Urinary bladder (tissue), 3 donors: ENCODE measurements at regions not wholly inside any gene's neighbourhood (a gene's known extent, or its start where the extent isn't known, plus 50 kb on each side); places are given as distances from the start of the nearest gene placed in this dataset.

Experiments used
- DNase-seq: peaks from one replicate; pipeline ENCODE4 v3.0.0-alpha.2; 2015; ENCODE audit errors: extremely low spot score
- H3K27ac ChIP-seq: one replicate; pipeline ENCODE4 v1.5.1; 2013; ENCODE audit warnings: low read depth, mild to moderate bottlenecking, moderate library complexity
- H3K36me3 ChIP-seq: one replicate; pipeline ENCODE4 v1.6.1; 2013; ENCODE audit warnings: mild to moderate bottlenecking, moderate library complexity; ENCODE audit not compliant: insufficient read depth
- H3K4me1 ChIP-seq: one replicate; pipeline ENCODE4 v1.6.1; 2013; ENCODE audit warnings: mild to moderate bottlenecking, moderate library complexity; ENCODE audit not compliant: insufficient read depth
- H3K4me3 ChIP-seq: one replicate; pipeline ENCODE4 v1.5.1; 2013; ENCODE audit warnings: low read depth, low read length
- WGBS: extraction: QIAGEN DNeasy Blood & Tissue Kit; methylation state at CpG from one replicate; pipeline ENCODE4 v1.1.7; 2013; 5-methylcytosine and 5-hydroxymethylcytosine counted together
- donor health status: healthy with polysubstance abuse.
- donor health status: healthy.

DNA sequence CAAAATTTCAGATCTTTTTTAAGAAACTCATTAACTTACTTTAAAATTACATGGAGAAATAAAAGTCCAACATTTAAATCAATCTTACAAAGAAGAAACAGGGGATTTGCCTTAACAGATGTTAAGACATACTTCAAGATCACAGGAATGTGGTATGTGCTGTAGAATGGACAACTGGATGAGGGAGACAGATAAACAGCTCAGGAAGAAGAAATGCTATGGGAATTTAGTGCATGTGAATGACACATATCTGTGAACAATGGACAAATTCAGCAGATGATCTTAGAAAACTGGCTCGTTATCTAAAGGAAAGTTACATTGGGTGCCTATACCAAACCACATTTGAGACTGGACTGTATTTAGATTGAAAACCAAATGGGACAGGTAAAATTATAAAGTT lies 246.8 kb upstream of the AGAP1 start:
- 95% methylated on average over 1 of the region's 1 CpG for WGBS
- Histone ChIP-seq H3K27ac (no peak overlapping the region), H3K4me3 (no peak overlapping the region), H3K4me1 (no peaks in the 10 kb centered on the region), H3K36me3 (no peaks in the 10 kb centered on the region)
- no peak for DNase-seq

- H3K4me3 ChIP-seq: no peak overlapping the region
- 15% methylated on average over 5 of the region's 5 CpGs for WGBS
Observed at GRCh38 chr2:235255693-235256092, 238.2 kb upstream of the AGAP1 start.

DNA sequence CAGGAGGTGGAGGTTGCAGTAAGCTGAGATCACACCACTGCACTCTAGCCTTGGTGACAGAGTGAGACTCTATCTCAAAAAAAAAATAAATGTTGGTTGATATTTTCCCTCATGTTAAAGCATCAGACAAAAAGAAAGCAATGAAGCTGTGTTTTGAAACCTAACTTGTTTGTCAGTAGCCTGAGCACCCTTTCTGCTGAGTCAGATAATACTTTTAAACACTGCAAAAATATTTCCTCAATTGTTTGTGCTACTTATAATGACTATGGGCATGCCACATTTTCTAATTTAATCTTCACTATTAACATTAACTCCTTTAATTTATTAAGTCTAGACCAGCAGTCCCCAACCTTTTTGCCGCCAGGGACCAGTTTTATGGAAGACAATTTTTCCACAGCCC lies 236.3 kb upstream of the AGAP1 start:
- no peaks in the 10 kb centered on the region for H3K36me3 ChIP-seq
- 100% methylated on average over 1 of the region's 1 CpG for WGBS
- H3K27ac ChIP-seq: no peak overlapping the region
- no peak overlapping the region for H3K4me3 ChIP-seq
- DNase-seq: no peak
- no peaks in the 10 kb centered on the region for H3K4me1 ChIP-seq

More at GRCh38 chr2:235255693-235256092, 238.2 kb upstream of the AGAP1 start:
- no peak overlapping the region for H3K27ac ChIP-seq
- no peak for DNase-seq
- no peaks in the 10 kb centered on the region for H3K4me1 ChIP-seq
- H3K36me3 ChIP-seq: no peaks in the 10 kb centered on the region

DNA sequence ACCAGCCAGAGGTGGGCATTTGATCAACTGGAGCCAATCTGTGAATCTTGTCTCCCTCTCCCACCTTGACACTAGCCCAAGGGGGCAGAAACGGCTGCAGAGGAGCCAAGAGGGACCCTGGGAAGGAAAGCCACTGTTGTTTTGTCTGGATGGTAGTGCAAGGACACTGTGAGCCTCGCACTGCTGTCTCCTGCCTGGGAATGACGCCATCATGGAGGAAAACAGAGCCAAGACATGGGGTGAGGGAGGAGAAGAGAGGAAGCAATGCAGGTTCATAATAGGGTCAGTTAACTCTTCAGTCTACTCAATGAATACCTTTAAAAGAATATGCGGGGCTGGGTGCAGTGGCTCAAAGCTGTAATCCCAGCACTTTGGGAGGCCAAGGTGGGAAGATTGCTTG lies 231.1 kb upstream of the AGAP1 start:
- Histone ChIP-seq H3K4me1 (peaks cover 2% of the 10 kb centered on the region), H3K27ac (no peak overlapping the region), H3K4me3 (no peak overlapping the region), H3K36me3 (no peaks in the 10 kb centered on the region)
- WGBS: 73% methylated on average over 4 of the region's 4 CpGs
- no peak for DNase-seq

DNA sequence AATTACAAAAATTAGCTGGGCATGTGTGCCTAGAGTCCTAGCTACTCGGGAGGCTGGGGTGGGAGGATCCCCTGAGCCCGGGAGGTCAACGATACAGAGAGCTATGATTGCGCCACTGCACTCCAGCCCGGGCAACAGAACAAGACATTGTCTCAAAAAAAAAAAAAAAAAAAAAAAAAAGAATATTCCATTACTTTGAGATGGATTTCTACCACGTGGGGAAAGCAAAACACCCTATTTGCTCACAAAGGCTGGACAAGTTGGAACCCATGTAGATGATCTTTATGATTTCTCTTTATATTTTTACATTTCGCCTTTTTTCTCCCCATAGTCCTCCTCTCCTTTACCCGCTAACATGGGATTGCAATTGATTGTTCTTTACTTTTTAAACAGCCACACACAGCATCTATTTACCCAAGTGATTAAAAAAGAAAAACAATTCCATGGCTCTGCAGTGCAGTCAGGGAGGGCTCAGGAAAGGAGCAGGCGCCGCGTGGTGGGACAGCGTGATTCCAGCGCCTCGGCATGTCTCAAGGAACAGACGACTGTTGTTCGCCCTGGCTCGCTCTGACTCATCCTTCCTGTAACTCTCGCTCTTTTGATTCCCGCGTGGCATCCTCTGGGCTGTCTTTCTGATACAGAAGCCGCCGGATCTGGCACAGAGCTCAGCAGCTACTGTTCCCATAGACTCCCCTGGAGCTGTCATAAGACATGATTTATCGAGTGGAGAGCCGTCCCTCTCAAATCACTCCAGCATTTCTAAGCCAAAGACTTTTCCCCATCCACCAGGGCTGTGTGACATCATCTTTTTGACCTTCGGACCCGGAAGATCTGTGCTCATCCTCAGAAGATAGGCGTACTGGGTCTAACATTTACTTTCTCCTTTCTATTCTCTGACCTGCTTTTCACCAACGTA lies 230.4 kb upstream of the AGAP1 start:
- 50% methylated on average over 28 of the region's 28 CpGs for WGBS
- no peak overlapping the region for H3K4me3 ChIP-seq
- no peak overlapping the region for H3K27ac ChIP-seq
- peaks cover 2% of the 10 kb centered on the region for H3K4me1 ChIP-seq
- DNase-seq: no peak
- no peaks in the 10 kb centered on the region for H3K36me3 ChIP-seq

GRCh38 chr2:235264121-235264493 lies 229.7 kb upstream of the AGAP1 start:
- Histone ChIP-seq H3K27ac (no peak overlapping the region), H3K4me1 (peaks cover 2% of the 10 kb centered on the region)
- WGBS: 89% methylated on average over 1 of the region's 1 CpG

GRCh38 chr2:235264512-235264911 lies 229.3 kb upstream of the AGAP1 start:
- DNase-seq: no peak
- no peak overlapping the region for H3K27ac ChIP-seq

More at GRCh38 chr2:235264121-235264493, 229.7 kb upstream of the AGAP1 start:
- Histone ChIP-seq H3K36me3 (no peaks in the 10 kb centered on the region), H3K4me3 (no peak overlapping the region)
- no peak for DNase-seq

DNA sequence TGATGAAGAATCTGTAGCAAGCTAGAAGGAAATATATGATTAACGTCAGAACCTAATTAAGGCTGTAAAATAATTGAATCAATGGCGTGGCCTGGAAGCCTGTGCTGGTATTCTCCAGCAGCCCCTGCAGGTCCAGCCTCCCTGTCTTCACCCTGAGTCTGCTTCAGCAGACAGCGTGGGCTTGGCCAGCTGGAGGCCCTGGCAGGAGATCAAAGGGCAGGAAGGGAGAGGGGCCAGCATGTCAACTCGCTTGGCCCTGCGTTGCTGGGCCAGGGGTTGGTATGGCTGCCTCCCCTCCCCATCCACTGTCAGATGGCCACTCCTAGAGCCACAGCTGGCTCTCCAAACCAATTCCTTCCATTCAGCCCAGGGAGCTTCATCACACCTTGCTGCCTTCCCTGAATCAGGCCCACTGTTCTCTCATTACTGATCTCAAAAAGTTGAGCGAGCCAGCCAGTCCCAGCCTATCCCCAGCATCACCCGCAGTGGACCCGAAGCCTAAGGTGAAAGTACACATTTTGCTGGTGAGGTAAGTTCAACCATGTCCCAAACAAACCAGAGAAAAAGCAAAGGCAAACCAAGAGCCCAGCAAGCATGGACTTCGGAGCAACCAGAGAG lies 228.4 kb upstream of the AGAP1 start:
- H3K4me1 ChIP-seq: peaks cover 2% of the 10 kb centered on the region
- whole genome bisulfite sequencing: 78% methylated on average over 9 of the region's 9 CpGs
- no peak for DNase-seq
- H3K36me3 ChIP-seq: no peaks in the 10 kb centered on the region
- H3K27ac ChIP-seq: no peak overlapping the region
- H3K4me3 ChIP-seq: no peak overlapping the region

More at GRCh38 chr2:235264512-235264911, 229.3 kb upstream of the AGAP1 start:
- Histone ChIP-seq H3K4me1 (peaks cover 2% of the 10 kb centered on the region), H3K36me3 (no peaks in the 10 kb centered on the region), H3K4me3 (no peak overlapping the region)
- 84% methylated on average over 8 of the region's 8 CpGs for WGBS

DNA sequence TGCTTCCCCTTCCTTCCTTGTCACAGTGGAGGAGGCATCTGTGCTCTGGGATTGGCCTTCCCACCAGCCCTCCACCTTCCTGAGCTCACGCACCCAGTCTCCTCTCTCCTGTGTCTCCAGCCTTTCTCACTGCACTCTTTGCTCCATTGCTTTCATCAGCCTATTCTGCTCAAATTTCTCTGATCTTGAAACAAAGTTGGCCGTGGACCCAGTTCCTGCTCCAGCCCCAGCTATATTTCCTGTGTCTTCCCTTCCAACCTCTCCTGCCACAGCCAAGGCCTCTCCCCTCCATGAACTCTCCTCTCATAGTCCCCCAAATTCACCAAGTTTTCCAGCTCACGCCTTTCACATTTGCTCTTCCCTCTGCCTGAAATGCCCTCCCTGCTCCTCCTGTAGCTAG lies 226.6 kb upstream of the AGAP1 start:
- WGBS: 85% methylated on average over 3 of the region's 3 CpGs
- no peak for DNase-seq
- H3K4me3 ChIP-seq: no peak overlapping the region

GRCh38 chr2:235268535-235268934 lies 225.3 kb upstream of the AGAP1 start:
- DNase-seq: no peak
- WGBS: 37% methylated on average over 7 of the region's 7 CpGs
- Histone ChIP-seq H3K36me3 (no peaks in the 10 kb centered on the region), H3K4me1 (peaks cover 2% of the 10 kb centered on the region), H3K4me3 (no peak overlapping the region), H3K27ac (no peak overlapping the region)

More for the DNA sequence above, 226.6 kb upstream of the AGAP1 start:
- Histone ChIP-seq H3K27ac (no peak overlapping the region), H3K36me3 (no peaks in the 10 kb centered on the region), H3K4me1 (peaks cover 2% of the 10 kb centered on the region)

- H3K4me1 ChIP-seq: peaks cover 1% of the 10 kb centered on the region
- no peak overlapping the region for H3K27ac ChIP-seq
- no peaks in the 10 kb centered on the region for H3K36me3 ChIP-seq
- 87% methylated on average over 4 of the region's 4 CpGs for WGBS
- DNase-seq: no peak
- H3K4me3 ChIP-seq: no peak overlapping the region
Observed at GRCh38 chr2:235270291-235270690, 223.6 kb upstream of the AGAP1 start.

- Histone ChIP-seq H3K4me3 (no peak overlapping the region), H3K36me3 (no peaks in the 10 kb centered on the region), H3K27ac (no peak overlapping the region), H3K4me1 (no peaks in the 10 kb centered on the region)
- 76% methylated on average over 4 of the region's 4 CpGs for WGBS
- DNase-seq: no peak
Observed at GRCh38 chr2:235270956-235271355, 222.9 kb upstream of the AGAP1 start.

GRCh38 chr2:235271936-235272335 lies 221.9 kb upstream of the AGAP1 start:
- 87% methylated on average over 2 of the region's 2 CpGs for WGBS
- H3K4me1 ChIP-seq: no peaks in the 10 kb centered on the region
- H3K27ac ChIP-seq: no peak overlapping the region
- H3K4me3 ChIP-seq: no peak overlapping the region
- no peak for DNase-seq
- no peaks in the 10 kb centered on the region for H3K36me3 ChIP-seq

- Histone ChIP-seq H3K4me3 (no peak overlapping the region), H3K27ac (no peak overlapping the region), H3K36me3 (no peaks in the 10 kb centered on the region), H3K4me1 (no peaks in the 10 kb centered on the region)
- 59% methylated on average over 2 of the region's 2 CpGs for WGBS
- DNase-seq: no peak
Observed at GRCh38 chr2:235274023-235274422, 219.8 kb upstream of the AGAP1 start.
